Heart left ventricle (tissue), 16 donors: ENCODE measurements at regions not wholly inside any gene's neighbourhood (a gene's known extent, or its start where the extent isn't known, plus 50 kb on each side); places are given as distances from the start of the nearest gene placed in this dataset.

Source experiments
- ATAC-seq, 4 donors: fragments of 200-7000 bp; cut with Tn5 transposase; one replicate each; pipeline ENCODE4 v1.9.1; 2020 to 2022; ENCODE audit warnings: moderate library complexity in 4 of 4, mild to moderate bottlenecking in 3 of 4, moderate number of reproducible peaks in 1 of 4
- DNase-seq, 5 donors: peaks; one replicate each; pipeline ENCODE4 v3.0.0-alpha.2; 2020
- H3K27ac ChIP-seq, 12 donors: fragments of 200-600 bp; sonication (generic) in 4 of 12; one replicate each; pipeline versions ENCODE4 v1.5.0 to v1.8.0; 2016 to 2022; ENCODE audit warnings: mild to moderate bottlenecking in 2 of 12
- H3K27me3 ChIP-seq, 9 donors: fragments of 200-600 bp; sonication (generic) in 2 of 9; one replicate each; pipeline versions ENCODE4 v1.5.1 to v1.8.0; 2016 to 2022; ENCODE audit warnings: mild to moderate bottlenecking in 3 of 9
- H3K36me3 ChIP-seq, 9 donors: fragments of 200-600 bp; sonication (generic) in 2 of 9; one replicate each; pipeline versions ENCODE4 v1.5.0 to v1.8.0; 2018 to 2022; ENCODE audit warnings: mild to moderate bottlenecking in 2 of 9
- H3K4me1 ChIP-seq, 12 donors: fragments of 200-600 bp; sonication (generic) in 4 of 12; one replicate each; pipeline versions ENCODE4 v1.5.0 to v1.8.0; 2016 to 2022; ENCODE audit warnings: mild to moderate bottlenecking in 3 of 12
- H3K4me3 ChIP-seq, 12 donors: fragments of 200-600 bp; sonication (generic) in 4 of 12; one replicate each; pipeline versions ENCODE4 v1.5.0 to v1.8.0; 2017 to 2022; ENCODE audit warnings: mild to moderate bottlenecking in 9 of 12, moderate library complexity in 4 of 12
- H3K9me3 ChIP-seq, 12 donors: fragments of 200-600 bp; sonication (generic) in 4 of 12; one replicate each; pipeline versions ENCODE4 v1.5.0 to v1.8.0; 2016 to 2022; ENCODE audit warnings: mild to moderate bottlenecking in 1 of 12
- CTCF ChIP-seq, 12 donors: fragments of 200-600 bp; sonication (generic) in 4 of 12; IDR thresholded peaks; one replicate each; pipeline versions ENCODE4 v1.5.0 to v1.8.0; 2018 to 2022; ENCODE audit warnings: antibody characterized with exemption in 12 of 12, mild to moderate bottlenecking in 5 of 12
- POLR2A ChIP-seq, 2 donors: fragments of 450-650 bp; IDR thresholded peaks; one replicate each; pipeline ENCODE4 v1.6.1; 2017; ENCODE audit warnings: antibody characterized with exemption in 2 of 2, mild to moderate bottlenecking in 2 of 2, moderate library complexity in 2 of 2
- WGBS, 4 donors: extraction: QIAGEN DNeasy Blood & Tissue Kit in 2 of 4; methylation state at CpG; one replicate each; pipeline versions ENCODE4 v1.1.5 to v1.1.7; 2013 to 2018; 5-methylcytosine and 5-hydroxymethylcytosine counted together
- intact Hi-C, 10 donors: fragments of 100-400 bp; cut with DNase I; formaldehyde crosslinking; loops; one replicate each; pipeline versions ENCODE4 v1.11.1 to v1.14.2; 2022
- donor health status: ischemic (EF 13 %, LVEDD 7.1; RV severe dilation, severe dysfunction).
- donor health status: healthy with polysubstance abuse.
- donor health status: DM: no; HTN: yes; CAD: no.
- donor health status: DM: no; HTN: no; CAD: no.
- donor health status: ischemic (EF 25% LVEDD 6.9; RV normal size, moderate dysfunction).
- donor health status: ischemic (EF 25% LVEDD 5.7; RV mildly dilated, moderate dysfunction).
- donor health status: healthy.
- donor health status: DM: yes; HTN: yes; CAD: no.
- donor health status: ischemic (EF 35%, LVEDD 5.7; RV mildly dilated, moderate dysfunction).
- donor health status: nonischemic (EF 11% LVEDD 7.7; RV severe dilation, severe dysfunction).
- donor health status: DM: yes; HTN: yes; CAD: no.
- donor health status: PGD.
- donor health status: ischemic (EF 29% LVEDD 5.4; RV normal size, mild dysfunction).
- donor health status: nonischemic (EF 23%, LVEDD 6.1; RV moderate dilation, normal function).

- ATAC-seq (no peak), DNase-seq (no peak)
- Histone ChIP-seq H3K4me1 (peaks cover 0 to 9% (median 0%) of the 10 kb centered on the region in 12 donors), H3K4me3 (no peak overlapping the region), H3K9me3 (no peaks in the 10 kb centered on the region), H3K36me3 (no peaks in the 10 kb centered on the region), H3K27ac (no peak overlapping the region), H3K27me3 (no peaks in the 10 kb centered on the region)
- 84 to 92% (median 87%) methylated on average over 11 of the region's 11 CpGs for WGBS, 4 donors
- intact Hi-C loops: no loop called here
- TF ChIP-seq CTCF (IDR thresholded peaks at IDR 0.05) (no peak), POLR2A (IDR thresholded peaks at IDR 0.05) (no peak)
Measured at GRCh38 chr13:109977212-109977968, 191.0 kb upstream of the IRS2 start.

GRCh38 chr13:109976206-109976997 lies 190.0 kb upstream of the IRS2 start:
- TF ChIP-seq CTCF (IDR thresholded peaks at IDR 0.05) (no peak), POLR2A (IDR thresholded peaks at IDR 0.05) (no peak)
- ATAC-seq (peak in 3 of 4 donors; percentile 44 to 77 (median 72)), DNase-seq (no peak)
- peaks cover 0 to 11% (median 0%) of the 10 kb centered on the region in 12 donors for H3K4me1 ChIP-seq
- H3K27me3 ChIP-seq: no peaks in the 10 kb centered on the region
- H3K9me3 ChIP-seq: no peaks in the 10 kb centered on the region
- H3K4me3 ChIP-seq: no peak overlapping the region
- 43 to 52% (median 48%) methylated on average over 8 to 9 of the region's 9 CpGs for WGBS, 4 donors
- H3K36me3 ChIP-seq: no peaks in the 10 kb centered on the region
- intact Hi-C loops: no loop called here
- H3K27ac ChIP-seq: no peak overlapping the region

GRCh38 chr13:109974354-109974753 lies 188.0 kb upstream of the IRS2 start:
- Histone ChIP-seq H3K4me1 (peaks cover 0 to 12% (median 0%) of the 10 kb centered on the region in 12 donors), H3K27me3 (no peaks in the 10 kb centered on the region), H3K4me3 (no peak overlapping the region), H3K36me3 (no peaks in the 10 kb centered on the region), H3K27ac (no peak overlapping the region), H3K9me3 (peaks cover 0 to 9% (median 0%) of the 10 kb centered on the region in 12 donors)
- no peak for ATAC-seq
- intact Hi-C loops: no loop called here
- DNase-seq: no peak
- 90 to 93% (median 93%) methylated on average over 7 of the region's 7 CpGs for WGBS, 4 donors
- TF ChIP-seq CTCF (IDR thresholded peaks at IDR 0.05) (no peak), POLR2A (IDR thresholded peaks at IDR 0.05) (no peak)

- 96% methylated on average over 7 to 10 of the region's 10 CpGs for WGBS, 4 donors
- Histone ChIP-seq H3K9me3 (peaks cover 0 to 9% (median 0%) of the 10 kb centered on the region in 12 donors), H3K4me1 (peaks cover 0 to 19% (median 2%) of the 10 kb centered on the region in 12 donors), H3K4me3 (no peak overlapping the region), H3K27ac (no peak overlapping the region), H3K36me3 (no peaks in the 10 kb centered on the region), H3K27me3 (no peaks in the 10 kb centered on the region)
- intact Hi-C loops: no loop called here
- TF ChIP-seq POLR2A (IDR thresholded peaks at IDR 0.05) (no peak), CTCF (IDR thresholded peaks at IDR 0.05) (no peak)
- DNase-seq (no peak), ATAC-seq (no peak)
Measured at GRCh38 chr13:109973279-109973678, 186.9 kb upstream of the IRS2 start.
